ENCODE measurements at regions not wholly inside any gene's neighbourhood (a gene's known extent, or its start where the extent isn't known, plus 50 kb on each side); places are given as distances from the start of the nearest gene placed in this dataset.
"Not testable (repeated sequence)": the region's sequence is repeated elsewhere in the genome, so short reads cannot be mapped to it uniquely, and the experiment has no call there.

DNA sequence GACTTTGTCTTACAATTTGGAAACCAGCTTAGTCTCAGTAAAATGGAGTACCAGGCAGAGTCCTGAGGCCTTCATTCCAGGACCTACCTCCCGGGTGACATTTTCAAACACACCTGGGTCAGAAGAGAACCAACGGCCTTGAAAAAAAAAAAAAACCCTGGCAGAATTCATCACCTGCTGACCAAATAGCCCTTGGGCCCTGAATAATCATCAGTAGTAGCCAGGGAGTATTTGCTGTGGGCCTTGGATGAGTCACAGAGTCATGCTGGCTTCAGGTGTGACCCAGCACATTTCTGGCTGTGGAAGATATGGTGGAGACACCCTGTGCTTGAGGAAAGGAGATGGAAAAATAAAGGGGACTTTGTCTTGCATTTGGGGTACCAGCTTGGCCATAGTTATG is 92.2 kb downstream of the LPAR4 start:
- no CpG with 5 or more reads among the region's 2 CpGs for WGBS (ENCODE audit: extremely low coverage, insufficient read length, low lambda C conversion rate)

DNA sequence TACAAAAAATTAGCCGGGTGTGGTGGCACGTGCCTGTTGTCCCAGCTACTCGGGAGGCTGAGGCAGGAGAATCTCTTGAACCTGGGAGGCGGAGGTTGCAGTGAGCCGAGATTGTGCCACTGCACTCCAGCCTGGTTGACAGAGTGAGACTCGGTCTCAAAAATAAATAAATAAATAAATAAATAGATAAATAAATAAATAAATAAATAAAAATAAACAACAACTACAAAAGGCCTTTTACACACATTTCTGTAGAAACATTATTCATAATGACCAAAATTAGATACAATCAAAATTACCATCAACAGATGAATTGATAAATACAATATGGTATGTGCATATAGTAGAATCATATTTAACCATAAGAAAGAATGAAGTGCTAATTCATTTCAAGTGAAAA is 96.7 kb downstream of the LPAR4 start:
- not testable (repeated sequence) for H3K4ac ChIP-seq (ENCODE audit: low read depth, low read length); H3K4me1 Mint-ChIP-seq; H3K56ac ChIP-seq (ENCODE audit: insufficient read length, low read depth, low read length); H3K27me3 ChIP-seq (ENCODE audit: insufficient read depth, low read length); H4K91ac ChIP-seq (ENCODE audit: insufficient read length, low read depth, low read length); H2AK5ac ChIP-seq (ENCODE audit: insufficient read length, low read length); H2BK120ac ChIP-seq (ENCODE audit: low read depth, low read length, poor library complexity, severe bottlenecking); H2BK5ac ChIP-seq (ENCODE audit: insufficient read length, low read length); H3K27ac Mint-ChIP-seq; H3K9me3 ChIP-seq (ENCODE audit: control insufficient read depth, low read depth, low read length); DNase-seq; H2AFZ ChIP-seq (ENCODE audit: low read length); H4K20me1 ChIP-seq (ENCODE audit: control insufficient read depth, insufficient read depth, insufficient read length); H3K27ac ChIP-seq (ENCODE audit: insufficient read length, low read depth, low read length); H3K4me3 Mint-ChIP-seq; H2BK20ac ChIP-seq (ENCODE audit: low read depth, low read length, poor library complexity, severe bottlenecking); H3K27me3 Mint-ChIP-seq (ENCODE audit: low read depth); H3K9ac ChIP-seq (ENCODE audit: extremely low read depth, insufficient read length, low read length); H3K4me2 ChIP-seq (ENCODE audit: insufficient read depth, insufficient read length, low read length); H3K18ac ChIP-seq (ENCODE audit: insufficient read length, low read depth, low read length); H4K5ac ChIP-seq (ENCODE audit: insufficient read length, low read depth, low read length); H3K4me1 ChIP-seq (ENCODE audit: insufficient read depth, low read length); H3K23ac ChIP-seq (ENCODE audit: insufficient read length, low read depth, low read length); H3K79me1 ChIP-seq (ENCODE audit: insufficient read depth, low read depth, low read length, poor library complexity, severe bottlenecking); H2BK12ac ChIP-seq (ENCODE audit: insufficient read length, low read depth, low read length); H3K23me2 ChIP-seq (ENCODE audit: insufficient read length, low read depth, low read length, poor library complexity, severe bottlenecking); H3T11ph ChIP-seq (ENCODE audit: low read length); H3K79me2 ChIP-seq (ENCODE audit: insufficient read depth, low read length); H2BK15ac ChIP-seq (ENCODE audit: low read depth, low read length); H4K8ac ChIP-seq (replicated peaks; ENCODE audit: insufficient read length, low read depth, low read length); H3K14ac ChIP-seq (ENCODE audit: insufficient read depth, low read length); H3K36me3 Mint-ChIP-seq (ENCODE audit: insufficient read depth in 1 of 3, low read depth in 3 of 3)
- WGBS (ENCODE audit: extremely low coverage, insufficient read length, low lambda C conversion rate), result no CpG with 5 or more reads among the region's 6 CpGs
- peaks cover 54 to 55% of the 10 kb centered on the region in 2 experiments for H3K9me3 Mint-ChIP-seq

More for the DNA sequence above, 92.2 kb downstream of the LPAR4 start:
- H4K91ac ChIP-seq (ENCODE audit: insufficient read length, low read depth, low read length), result no peak overlapping the region
- H3K4ac ChIP-seq (ENCODE audit: low read depth, low read length), result no peak overlapping the region
- no peak overlapping the region for H3K27ac ChIP-seq (ENCODE audit: insufficient read length, low read depth, low read length)
- H2BK12ac ChIP-seq (ENCODE audit: insufficient read length, low read depth, low read length), result no peak overlapping the region
- no peaks in the 10 kb centered on the region for H3K4me1 ChIP-seq (ENCODE audit: insufficient read depth, low read length)
- no peak overlapping the region for H3K18ac ChIP-seq (ENCODE audit: insufficient read length, low read depth, low read length)
- Mint-ChIP-seq H3K27ac (no peak overlapping the region), H3K9me3 (peaks cover 59 to 62% of the 10 kb centered on the region in 2 experiments), H3K4me3 (no peak overlapping the region), H3K36me3 (ENCODE audit: insufficient read depth in 1 of 3, low read depth in 3 of 3) (peaks cover 0 to 3% (median 0%) of the 10 kb centered on the region in 3 experiments; a peak in 3 of 7 replicates), H3K4me1 (peaks cover 0 to 8% of the 10 kb centered on the region in 2 experiments; a peak in 2 of 4 replicates), H3K27me3 (ENCODE audit: low read depth) (no peaks in the 10 kb centered on the region)
- no peak overlapping the region for H2BK20ac ChIP-seq (ENCODE audit: low read depth, low read length, poor library complexity, severe bottlenecking)
- no peaks in the 10 kb centered on the region for H3K27me3 ChIP-seq (ENCODE audit: insufficient read depth, low read length)
- no peak overlapping the region for H3K4me2 ChIP-seq (ENCODE audit: insufficient read depth, insufficient read length, low read length)
- no peak overlapping the region for H2BK5ac ChIP-seq (ENCODE audit: insufficient read length, low read length)
- no peaks in the 10 kb centered on the region for H3K79me2 ChIP-seq (ENCODE audit: insufficient read depth, low read length)
- H2AFZ ChIP-seq (ENCODE audit: low read length), result no peak overlapping the region
- H2BK120ac ChIP-seq (ENCODE audit: low read depth, low read length, poor library complexity, severe bottlenecking), result no peak overlapping the region
- no peak overlapping the region for H3K9ac ChIP-seq (ENCODE audit: extremely low read depth, insufficient read length, low read length)
- H3K79me1 ChIP-seq (ENCODE audit: insufficient read depth, low read depth, low read length, poor library complexity, severe bottlenecking), result no peaks in the 10 kb centered on the region
- H2BK15ac ChIP-seq (ENCODE audit: low read depth, low read length), result no peak overlapping the region
- H2AK5ac ChIP-seq (ENCODE audit: insufficient read length, low read length), result no peak overlapping the region
- H3K56ac ChIP-seq (ENCODE audit: insufficient read length, low read depth, low read length), result no peak overlapping the region
- H3K14ac ChIP-seq (ENCODE audit: insufficient read depth, low read length), result no peak overlapping the region
- no peak overlapping the region for H4K8ac ChIP-seq (replicated peaks; ENCODE audit: insufficient read length, low read depth, low read length)
- no peak for DNase-seq
- no peak overlapping the region for H3K23ac ChIP-seq (ENCODE audit: insufficient read length, low read depth, low read length)
- no peaks in the 10 kb centered on the region for H4K20me1 ChIP-seq (ENCODE audit: control insufficient read depth, insufficient read depth, insufficient read length)
- H4K5ac ChIP-seq (ENCODE audit: insufficient read length, low read depth, low read length), result no peak overlapping the region
- TF ChIP-seq, protein P1, sequence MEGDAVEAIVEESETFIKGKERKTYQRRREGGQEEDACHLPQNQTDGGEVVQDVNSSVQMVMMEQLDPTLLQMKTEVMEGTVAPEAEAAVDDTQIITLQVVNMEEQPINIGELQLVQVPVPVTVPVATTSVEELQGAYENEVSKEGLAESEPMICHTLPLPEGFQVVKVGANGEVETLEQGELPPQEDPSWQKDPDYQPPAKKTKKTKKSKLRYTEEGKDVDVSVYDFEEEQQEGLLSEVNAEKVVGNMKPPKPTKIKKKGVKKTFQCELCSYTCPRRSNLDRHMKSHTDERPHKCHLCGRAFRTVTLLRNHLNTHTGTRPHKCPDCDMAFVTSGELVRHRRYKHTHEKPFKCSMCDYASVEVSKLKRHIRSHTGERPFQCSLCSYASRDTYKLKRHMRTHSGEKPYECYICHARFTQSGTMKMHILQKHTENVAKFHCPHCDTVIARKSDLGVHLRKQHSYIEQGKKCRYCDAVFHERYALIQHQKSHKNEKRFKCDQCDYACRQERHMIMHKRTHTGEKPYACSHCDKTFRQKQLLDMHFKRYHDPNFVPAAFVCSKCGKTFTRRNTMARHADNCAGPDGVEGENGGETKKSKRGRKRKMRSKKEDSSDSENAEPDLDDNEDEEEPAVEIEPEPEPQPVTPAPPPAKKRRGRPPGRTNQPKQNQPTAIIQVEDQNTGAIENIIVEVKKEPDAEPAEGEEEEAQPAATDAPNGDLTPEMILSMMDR (conservative IDR thresholded peaks at IDR 0.05), result no peak
- H3K23me2 ChIP-seq (ENCODE audit: insufficient read length, low read depth, low read length, poor library complexity, severe bottlenecking), result no peaks in the 10 kb centered on the region
- H3K9me3 ChIP-seq (ENCODE audit: control insufficient read depth, low read depth, low read length), result peaks cover 15% of the 10 kb centered on the region
- no peak overlapping the region for H3T11ph ChIP-seq (ENCODE audit: low read length)
